ENCODE measurements at regions not wholly inside any gene's neighbourhood (a gene's known extent, or its start where the extent isn't known, plus 50 kb on each side); places are given as distances from the start of the nearest gene placed in this dataset.

DNA sequence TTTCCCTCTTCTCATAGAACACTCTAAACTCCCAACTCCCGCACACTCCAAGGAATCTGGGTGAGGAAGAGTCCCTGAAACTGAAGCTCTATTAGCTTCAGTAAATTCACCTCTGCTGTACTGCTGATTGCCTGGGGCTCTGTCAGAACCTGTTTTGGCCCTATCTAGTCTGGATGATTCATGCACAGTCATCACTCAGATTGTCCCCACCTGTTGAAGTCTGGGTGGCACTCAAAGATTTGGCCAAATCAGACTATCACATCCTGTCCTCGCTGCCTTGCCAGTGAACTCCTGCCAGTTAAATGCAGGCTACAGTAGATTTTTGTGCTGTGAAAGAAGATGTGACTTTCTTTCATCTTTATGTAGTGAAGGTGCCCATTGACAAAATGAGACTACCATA is 63.5 kb upstream of the EMCN start:
- TF ChIP-seq GATA2 (IDR thresholded peaks at IDR 0.05; ENCODE audit: low read depth, low read length) = no peak
- TF ChIP-seq GATA3 (IDR thresholded peaks at IDR 0.05; ENCODE audit: low read depth, low read length) = no peak

All from SH-SY5Y (cell line).